PC-9 (cell line): ENCODE measurements at regions not wholly inside any gene's neighbourhood (a gene's known extent, or its start where the extent isn't known, plus 50 kb on each side); places are given as distances from the start of the nearest gene placed in this dataset.

Experiments used
- EZH2 ChIP-seq: fragments of 200-600 bp; sonication (generic); IDR thresholded peaks from 2 replicates; pipeline ENCODE4 v1.8.0; 2017; ENCODE audit warnings: antibody characterized with exemption, low read depth
- TF ChIP-seq, protein P1 (sequence below): fragments of 200-600 bp; sonication (generic); conservative IDR thresholded peaks from 2 replicates; pipeline ENCODE4 v1.6.1; 2017; ENCODE audit warnings: mixed run types, antibody characterized with exemption, mild to moderate bottlenecking, moderate library complexity

- no peak for TF ChIP-seq EZH2
- TF ChIP-seq, protein P1, sequence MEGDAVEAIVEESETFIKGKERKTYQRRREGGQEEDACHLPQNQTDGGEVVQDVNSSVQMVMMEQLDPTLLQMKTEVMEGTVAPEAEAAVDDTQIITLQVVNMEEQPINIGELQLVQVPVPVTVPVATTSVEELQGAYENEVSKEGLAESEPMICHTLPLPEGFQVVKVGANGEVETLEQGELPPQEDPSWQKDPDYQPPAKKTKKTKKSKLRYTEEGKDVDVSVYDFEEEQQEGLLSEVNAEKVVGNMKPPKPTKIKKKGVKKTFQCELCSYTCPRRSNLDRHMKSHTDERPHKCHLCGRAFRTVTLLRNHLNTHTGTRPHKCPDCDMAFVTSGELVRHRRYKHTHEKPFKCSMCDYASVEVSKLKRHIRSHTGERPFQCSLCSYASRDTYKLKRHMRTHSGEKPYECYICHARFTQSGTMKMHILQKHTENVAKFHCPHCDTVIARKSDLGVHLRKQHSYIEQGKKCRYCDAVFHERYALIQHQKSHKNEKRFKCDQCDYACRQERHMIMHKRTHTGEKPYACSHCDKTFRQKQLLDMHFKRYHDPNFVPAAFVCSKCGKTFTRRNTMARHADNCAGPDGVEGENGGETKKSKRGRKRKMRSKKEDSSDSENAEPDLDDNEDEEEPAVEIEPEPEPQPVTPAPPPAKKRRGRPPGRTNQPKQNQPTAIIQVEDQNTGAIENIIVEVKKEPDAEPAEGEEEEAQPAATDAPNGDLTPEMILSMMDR = no peak
These were observed 53.8 kb downstream of the COX7C start for GRCh38 chr5:86671536-86671935.
